Thymus (tissue), 11 donors: ENCODE measurements at regions not wholly inside any gene's neighbourhood (a gene's known extent, or its start where the extent isn't known, plus 50 kb on each side); places are given as distances from the start of the nearest gene placed in this dataset.

Source experiments
- DNase-seq, 9 donors: peaks; one replicate each; pipeline ENCODE4 v3.0.0-alpha.2; 2013; ENCODE audit warnings: low spot score in 9 of 9, low read depth in 6 of 9, missing footprints in 1 of 9
- H3K27ac ChIP-seq, 2 donors: one replicate each; pipeline ENCODE4 v1.5.1; 2013; ENCODE audit warnings: control low read depth in 1 of 2, low read depth in 1 of 2, low read length in 1 of 2, mild to moderate bottlenecking in 1 of 2, moderate library complexity in 1 of 2
- H3K27me3 ChIP-seq, 2 donors: one replicate each; pipeline ENCODE4 v1.5.1; 2013; ENCODE audit warnings: low read length in 1 of 2; ENCODE audit not compliant: control insufficient read depth in 2 of 2, insufficient read depth in 1 of 2
- H3K36me3 ChIP-seq, 2 donors: one replicate each; pipeline ENCODE4 v1.5.1; 2013; ENCODE audit warnings: low read length in 1 of 2, mild to moderate bottlenecking in 1 of 2, moderate library complexity in 1 of 2; ENCODE audit not compliant: control insufficient read depth in 2 of 2, insufficient read depth in 2 of 2
- H3K4me1 ChIP-seq, 2 donors: one replicate each; pipeline ENCODE4 v1.5.1; 2013; ENCODE audit warnings: low read length in 2 of 2; ENCODE audit not compliant: control insufficient read depth in 2 of 2, insufficient read depth in 2 of 2
- H3K4me3 ChIP-seq, 2 donors: one replicate each; pipeline ENCODE4 v1.5.1; 2013; ENCODE audit warnings: low read length in 2 of 2, control low read depth in 1 of 2, mild to moderate bottlenecking in 1 of 2
- H3K9me3 ChIP-seq, 2 donors: one replicate each; pipeline ENCODE4 v1.5.1; 2013; ENCODE audit warnings: low read length in 1 of 2, mild to moderate bottlenecking in 1 of 2; ENCODE audit not compliant: control insufficient read depth in 2 of 2, insufficient read depth in 1 of 2
- WGBS: extraction: QIAGEN DNeasy Blood & Tissue Kit; methylation state at CpG from one replicate; pipeline ENCODE4 v1.1.7; 2013; 5-methylcytosine and 5-hydroxymethylcytosine counted together
- donor health status: healthy.

- WGBS, result 20% methylated on average over 5 of the region's 5 CpGs
- no peaks in the 10 kb centered on the region for H3K9me3 ChIP-seq
- no peaks in the 10 kb centered on the region for H3K36me3 ChIP-seq
- no peak overlapping the region for H3K4me3 ChIP-seq
- H3K27ac ChIP-seq, result no peak overlapping the region
- no peaks in the 10 kb centered on the region for H3K27me3 ChIP-seq
- H3K4me1 ChIP-seq, result no peaks in the 10 kb centered on the region
- DNase-seq, result peak in 1 of 9 donors; percentile 7
Observed at GRCh38 chr10:78577712-78578111, 491.1 kb upstream of the ZMIZ1 start.

DNA sequence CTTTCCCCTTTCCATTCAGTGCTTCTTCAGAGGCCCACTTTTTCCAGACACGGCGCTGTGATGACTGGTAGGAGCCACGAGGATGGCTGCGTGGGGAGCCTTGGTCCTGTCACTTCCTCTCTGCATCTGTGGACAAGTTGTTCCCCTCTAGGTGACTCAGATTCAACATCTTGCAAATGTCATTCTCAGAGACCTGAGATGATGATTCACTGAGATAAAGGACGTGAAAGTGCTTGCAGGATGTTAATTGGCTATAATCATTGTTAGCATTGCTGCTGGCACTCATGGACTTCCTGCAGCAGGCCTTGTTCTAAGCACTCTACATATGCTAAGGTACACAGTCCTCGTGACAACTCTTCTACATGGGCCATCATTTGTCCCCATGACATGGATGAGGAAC is 489.8 kb upstream of the ZMIZ1 start:
- no peaks in the 10 kb centered on the region for H3K36me3 ChIP-seq
- H3K9me3 ChIP-seq, result no peaks in the 10 kb centered on the region
- 84% methylated on average over 6 of the region's 6 CpGs for WGBS
- no peak overlapping the region for H3K4me3 ChIP-seq
- no peaks in the 10 kb centered on the region for H3K27me3 ChIP-seq
- DNase-seq, result peak in 1 of 9 donors; percentile 34
- no peak overlapping the region for H3K27ac ChIP-seq
- H3K4me1 ChIP-seq, result no peaks in the 10 kb centered on the region

- WGBS, result 95% methylated on average over 5 of the region's 5 CpGs
- Histone ChIP-seq H3K27me3 (no peaks in the 10 kb centered on the region), H3K4me1 (no peaks in the 10 kb centered on the region), H3K4me3 (no peak overlapping the region), H3K27ac (no peak overlapping the region), H3K36me3 (no peaks in the 10 kb centered on the region), H3K9me3 (no peaks in the 10 kb centered on the region)
- DNase-seq, result no peak
Observed at GRCh38 chr10:78579576-78579975, 489.2 kb upstream of the ZMIZ1 start.

- WGBS, result 96% methylated on average over 4 of the region's 4 CpGs
- Histone ChIP-seq H3K27me3 (no peaks in the 10 kb centered on the region), H3K4me1 (no peaks in the 10 kb centered on the region), H3K9me3 (no peaks in the 10 kb centered on the region), H3K27ac (no peak overlapping the region), H3K36me3 (no peaks in the 10 kb centered on the region), H3K4me3 (no peak overlapping the region)
- DNase-seq, result no peak
Observed at GRCh38 chr10:78579995-78580394, 488.8 kb upstream of the ZMIZ1 start.

- Histone ChIP-seq H3K4me1 (no peaks in the 10 kb centered on the region), H3K27me3 (no peaks in the 10 kb centered on the region), H3K27ac (no peak overlapping the region), H3K9me3 (no peaks in the 10 kb centered on the region), H3K4me3 (no peak overlapping the region), H3K36me3 (no peaks in the 10 kb centered on the region)
- 95% methylated on average over 4 of the region's 4 CpGs for WGBS
- no peak for DNase-seq
Observed at GRCh38 chr10:78581133-78581694, 487.6 kb upstream of the ZMIZ1 start.

DNA sequence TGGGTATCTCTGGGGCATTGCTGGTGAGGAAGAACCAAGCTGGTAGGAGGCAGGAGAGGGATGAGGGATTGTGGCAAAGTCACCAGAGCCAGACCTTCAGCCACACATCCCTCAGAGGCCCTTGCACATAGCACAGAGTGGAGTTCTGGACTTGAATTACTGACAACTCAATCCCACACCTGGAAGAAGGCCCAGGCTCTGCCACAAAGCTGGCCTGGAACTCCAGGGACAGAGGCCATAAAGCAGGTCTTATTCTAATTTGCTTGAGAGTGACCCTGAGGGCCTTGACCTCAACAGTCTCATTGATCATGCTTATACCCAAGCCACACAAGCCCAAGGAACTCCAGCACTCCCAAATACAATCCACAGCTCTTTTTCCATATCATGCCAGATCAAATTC is 486.2 kb upstream of the ZMIZ1 start:
- Histone ChIP-seq H3K4me1 (no peaks in the 10 kb centered on the region), H3K9me3 (no peaks in the 10 kb centered on the region), H3K36me3 (no peaks in the 10 kb centered on the region), H3K4me3 (no peak overlapping the region), H3K27ac (no peak overlapping the region), H3K27me3 (no peaks in the 10 kb centered on the region)
- no peak for DNase-seq

GRCh38 chr10:78584266-78584665 is 484.5 kb upstream of the ZMIZ1 start:
- Histone ChIP-seq H3K27me3 (no peaks in the 10 kb centered on the region), H3K9me3 (no peaks in the 10 kb centered on the region), H3K36me3 (no peaks in the 10 kb centered on the region), H3K4me1 (no peaks in the 10 kb centered on the region), H3K27ac (no peak overlapping the region), H3K4me3 (no peak overlapping the region)
- DNase-seq, result no peak
- WGBS, result 98% methylated on average over 4 of the region's 4 CpGs

- H3K9me3 ChIP-seq, result no peaks in the 10 kb centered on the region
- no peak overlapping the region for H3K4me3 ChIP-seq
- H3K27ac ChIP-seq, result no peak overlapping the region
- WGBS, result 95% methylated on average over 7 of the region's 7 CpGs
- H3K36me3 ChIP-seq, result no peaks in the 10 kb centered on the region
- no peaks in the 10 kb centered on the region for H3K27me3 ChIP-seq
- DNase-seq, result no peak
- H3K4me1 ChIP-seq, result no peaks in the 10 kb centered on the region
Observed at GRCh38 chr10:78584681-78585080, 484.1 kb upstream of the ZMIZ1 start.

DNA sequence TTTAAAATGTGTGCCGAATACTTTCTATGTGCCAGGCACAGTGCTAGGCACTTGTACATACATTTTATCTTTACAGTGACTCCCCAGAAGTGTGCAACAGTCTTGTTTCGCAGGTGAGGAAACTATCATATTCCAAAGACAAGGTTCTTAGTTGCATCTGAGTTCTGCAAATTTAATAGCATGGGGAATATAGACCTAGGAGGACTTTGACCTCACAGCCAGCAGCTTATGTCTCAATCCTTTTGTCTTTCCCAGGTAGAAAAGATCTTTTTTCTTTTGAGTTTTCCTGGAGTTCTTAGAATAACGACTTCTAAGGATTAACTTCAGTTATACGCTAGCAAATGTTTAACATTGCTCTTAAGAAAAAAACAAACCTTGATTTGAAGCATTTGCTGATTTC is 482.8 kb upstream of the ZMIZ1 start:
- Histone ChIP-seq H3K27me3 (no peaks in the 10 kb centered on the region), H3K9me3 (no peaks in the 10 kb centered on the region), H3K4me3 (no peak overlapping the region), H3K27ac (no peak overlapping the region), H3K36me3 (no peaks in the 10 kb centered on the region), H3K4me1 (no peaks in the 10 kb centered on the region)
- 97% methylated on average over 4 of the region's 4 CpGs for WGBS
- no peak for DNase-seq
